Spleen (tissue), 7 donors: ENCODE measurements at regions not wholly inside any gene's neighbourhood (a gene's known extent, or its start where the extent isn't known, plus 50 kb on each side); places are given as distances from the start of the nearest gene placed in this dataset.

ENCODE experiments used
- POLR2A ChIP-seq, 3 donors: fragments of 450-650 bp; IDR thresholded peaks; one replicate each; pipeline ENCODE4 v1.5.1; 2017; ENCODE audit warnings: antibody characterized with exemption in 3 of 3, mild to moderate bottlenecking in 1 of 3
- POLR2AphosphoS5 ChIP-seq, 3 donors: sonication (generic); formaldehyde crosslinking; IDR thresholded peaks; one replicate each; pipeline ENCODE4 v1.5.1; 2017; ENCODE audit warnings: antibody characterized with exemption in 3 of 3
- TF ChIP-seq, protein P1 (sequence below), 11 experiments: fragments of 200-600 bp in 7 of 11; fragments of 450-650 bp in 4 of 11; sonication (generic) in 4 of 11; IDR thresholded peaks in 8 of 11; conservative IDR thresholded peaks in 3 of 11; 1 replicate in 7 of 11; 2 replicates in 4 of 11; pipeline versions ENCODE4 v1.4.0 to v1.8.0; 2016 to 2021; ENCODE audit warnings: antibody characterized with exemption in 11 of 11, inconsistent platforms in 4 of 11, mild to moderate bottlenecking in 1 of 11
- donor health status: DM: no; HTN: no; CAD: no; lungs with moderate emphysema.
- donor health status: DM: no; HTN: no; CAD: no.
- donor health status: DM: no; HTN: no; CAD: no.

DNA sequence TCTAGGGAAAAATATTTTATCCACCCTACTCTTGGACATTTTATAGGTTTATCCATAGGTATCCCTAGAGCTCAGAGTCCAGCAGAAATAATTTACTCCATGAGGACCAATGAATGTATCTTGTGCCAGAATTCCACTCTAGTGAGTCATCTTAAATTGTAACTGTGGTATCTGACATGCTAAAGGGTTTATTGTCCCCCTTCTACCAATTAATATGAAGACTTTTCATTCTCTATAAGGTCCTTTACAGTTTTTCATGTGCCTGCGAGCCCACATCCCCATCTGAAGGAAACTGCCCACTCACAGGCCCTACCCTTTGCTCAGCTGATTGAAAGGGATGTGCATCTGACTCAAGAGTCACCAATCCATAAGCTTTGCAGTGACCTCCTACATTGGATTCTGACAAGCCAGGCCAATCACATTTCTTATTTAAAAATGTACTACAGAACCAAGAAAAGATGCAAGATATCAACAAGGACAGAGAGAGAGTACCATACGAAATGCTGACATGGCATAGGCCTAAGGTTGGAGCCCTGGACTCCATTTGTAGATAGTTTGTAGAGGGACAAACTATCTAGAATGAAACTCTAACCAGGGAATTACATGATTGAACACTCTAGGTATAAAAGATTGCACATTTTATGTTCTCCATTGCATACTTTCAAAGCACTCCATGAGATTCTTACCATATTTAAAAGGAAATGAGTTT is 93.4 kb upstream of the DEFB112 start:
- TF ChIP-seq, protein P1, sequence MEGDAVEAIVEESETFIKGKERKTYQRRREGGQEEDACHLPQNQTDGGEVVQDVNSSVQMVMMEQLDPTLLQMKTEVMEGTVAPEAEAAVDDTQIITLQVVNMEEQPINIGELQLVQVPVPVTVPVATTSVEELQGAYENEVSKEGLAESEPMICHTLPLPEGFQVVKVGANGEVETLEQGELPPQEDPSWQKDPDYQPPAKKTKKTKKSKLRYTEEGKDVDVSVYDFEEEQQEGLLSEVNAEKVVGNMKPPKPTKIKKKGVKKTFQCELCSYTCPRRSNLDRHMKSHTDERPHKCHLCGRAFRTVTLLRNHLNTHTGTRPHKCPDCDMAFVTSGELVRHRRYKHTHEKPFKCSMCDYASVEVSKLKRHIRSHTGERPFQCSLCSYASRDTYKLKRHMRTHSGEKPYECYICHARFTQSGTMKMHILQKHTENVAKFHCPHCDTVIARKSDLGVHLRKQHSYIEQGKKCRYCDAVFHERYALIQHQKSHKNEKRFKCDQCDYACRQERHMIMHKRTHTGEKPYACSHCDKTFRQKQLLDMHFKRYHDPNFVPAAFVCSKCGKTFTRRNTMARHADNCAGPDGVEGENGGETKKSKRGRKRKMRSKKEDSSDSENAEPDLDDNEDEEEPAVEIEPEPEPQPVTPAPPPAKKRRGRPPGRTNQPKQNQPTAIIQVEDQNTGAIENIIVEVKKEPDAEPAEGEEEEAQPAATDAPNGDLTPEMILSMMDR (IDR thresholded peaks at IDR 0.05 in 8 of 11, conservative IDR thresholded peaks at IDR 0.05 in 3 of 11), result no peak
- TF ChIP-seq POLR2AphosphoS5 (IDR thresholded peaks at IDR 0.05) (no peak), POLR2A (IDR thresholded peaks at IDR 0.05) (no peak)
